GM10248 (cell line): ENCODE measurements at regions not wholly inside any gene's neighbourhood (a gene's known extent, or its start where the extent isn't known, plus 50 kb on each side); places are given as distances from the start of the nearest gene placed in this dataset.

Experiments
- CTCF ChIA-PET: fragments of 300-600 bp; sonication (Branson Sonifier 250); formaldehyde crosslinking; extraction: SDS; loops from one replicate; lab custom pipeline; 2021; ENCODE audit warnings: antibody characterized with exemption; lab: Yijun Ruan, JAX
- POLR2A ChIA-PET: fragments of 350-650 bp; sonication (Branson Sonifier 250); formaldehyde crosslinking; extraction: SDS; loops from one replicate; lab custom pipeline; 2020; ENCODE audit warnings: antibody characterized with exemption; lab: Yijun Ruan, JAX
- DNase-seq: peaks from one replicate; pipeline ENCODE4 v3.0.0; 2012; ENCODE audit errors: extremely low spot score
- TF ChIP-seq, protein P1 (sequence below): IDR thresholded peaks from 2 replicates; pipeline ENCODE4 v1.5.1; 2012; ENCODE audit warnings: mild to moderate bottlenecking, low read depth; ENCODE audit errors: extremely low read depth, missing control alignments, control extremely low read depth

DNA sequence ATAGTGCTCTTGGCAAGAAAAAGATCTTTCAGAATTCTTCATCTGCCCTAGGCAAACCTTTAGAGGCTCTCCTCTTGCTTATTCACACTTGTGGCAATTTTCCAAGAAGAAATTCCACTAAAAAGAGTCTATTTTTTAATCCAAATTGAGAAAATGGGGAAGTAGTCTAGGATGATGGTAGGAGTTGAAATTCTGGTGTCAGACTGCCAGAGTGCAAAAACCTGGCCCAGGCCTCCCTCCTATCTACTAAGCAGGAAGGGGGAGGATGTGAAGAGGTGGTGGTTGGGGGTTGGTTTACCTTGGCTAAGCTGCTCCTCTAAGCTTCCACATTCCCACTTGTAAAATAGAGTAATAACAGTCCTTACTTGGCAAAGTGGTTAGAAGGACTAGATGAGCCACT lies 120.6 kb upstream of the KCNJ15 start:
- ChIA-PET POLR2A (no interaction called here), CTCF (interaction anchor here (1.6 kb wide), 1 partner anchor 215 kb away, joined by 3 read pairs; no protein-coding TSS in a partner anchor)
- TF ChIP-seq, protein P1, sequence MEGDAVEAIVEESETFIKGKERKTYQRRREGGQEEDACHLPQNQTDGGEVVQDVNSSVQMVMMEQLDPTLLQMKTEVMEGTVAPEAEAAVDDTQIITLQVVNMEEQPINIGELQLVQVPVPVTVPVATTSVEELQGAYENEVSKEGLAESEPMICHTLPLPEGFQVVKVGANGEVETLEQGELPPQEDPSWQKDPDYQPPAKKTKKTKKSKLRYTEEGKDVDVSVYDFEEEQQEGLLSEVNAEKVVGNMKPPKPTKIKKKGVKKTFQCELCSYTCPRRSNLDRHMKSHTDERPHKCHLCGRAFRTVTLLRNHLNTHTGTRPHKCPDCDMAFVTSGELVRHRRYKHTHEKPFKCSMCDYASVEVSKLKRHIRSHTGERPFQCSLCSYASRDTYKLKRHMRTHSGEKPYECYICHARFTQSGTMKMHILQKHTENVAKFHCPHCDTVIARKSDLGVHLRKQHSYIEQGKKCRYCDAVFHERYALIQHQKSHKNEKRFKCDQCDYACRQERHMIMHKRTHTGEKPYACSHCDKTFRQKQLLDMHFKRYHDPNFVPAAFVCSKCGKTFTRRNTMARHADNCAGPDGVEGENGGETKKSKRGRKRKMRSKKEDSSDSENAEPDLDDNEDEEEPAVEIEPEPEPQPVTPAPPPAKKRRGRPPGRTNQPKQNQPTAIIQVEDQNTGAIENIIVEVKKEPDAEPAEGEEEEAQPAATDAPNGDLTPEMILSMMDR, result no peak
- no peak for DNase-seq

DNA sequence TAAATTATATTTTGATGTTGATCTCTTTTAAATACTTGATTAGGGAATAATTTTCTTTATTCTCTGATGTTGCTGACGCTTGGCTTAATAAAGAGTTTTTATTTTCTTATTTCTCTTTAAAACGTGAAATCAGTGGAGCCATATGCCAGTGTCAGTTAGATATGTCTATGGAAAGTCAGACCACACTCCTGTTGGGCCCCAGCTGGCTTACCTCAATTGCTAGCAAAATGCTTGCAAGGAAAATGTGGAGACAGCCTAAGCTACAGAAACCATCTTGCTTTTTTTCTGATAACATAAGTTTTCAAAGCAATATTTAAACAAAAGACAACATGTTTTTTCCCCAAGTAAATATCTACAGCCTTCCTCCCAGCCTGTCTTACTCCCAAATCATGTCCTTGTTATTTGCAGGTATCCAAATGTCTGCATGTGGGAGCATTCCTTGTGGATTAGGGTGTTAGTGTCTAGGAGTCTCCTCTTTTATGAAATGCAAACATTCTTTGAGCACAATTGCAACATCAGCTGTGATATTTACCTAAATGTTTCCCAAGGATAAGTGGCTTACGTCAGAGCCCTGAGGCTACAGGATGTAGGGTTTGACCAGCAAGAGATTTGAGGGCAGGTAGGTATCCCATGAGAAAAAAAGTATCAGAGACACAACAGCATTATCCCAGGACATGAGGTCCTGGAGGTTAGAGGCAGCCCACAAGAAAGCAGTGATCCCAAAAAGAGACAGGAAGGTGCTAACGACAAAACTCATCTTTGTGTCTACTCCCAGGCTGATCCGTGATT lies 117.2 kb upstream of the KCNJ15 start:
- no peak for DNase-seq
- POLR2A ChIA-PET, result no interaction called here
- CTCF ChIA-PET, result interaction anchor here (2.3 kb wide), 1 partner anchor 13 kb away, joined by 8 read pairs; no protein-coding TSS in a partner anchor
- TF ChIP-seq, protein P1, result no peak

GRCh38 chr21:38140207-38140903 lies 116.4 kb upstream of the KCNJ15 start:
- no peak for DNase-seq
- ChIA-PET CTCF (interaction anchor here (2.3 kb wide), 1 partner anchor 14 kb away, joined by 8 read pairs; no protein-coding TSS in a partner anchor), POLR2A (no interaction called here)
- TF ChIP-seq, protein P1, result no peak

- no peak for DNase-seq
- ChIA-PET POLR2A (no interaction called here), CTCF (no interaction called here)
- TF ChIP-seq, protein P1, result no peak
Observed at GRCh38 chr21:38142224-38142623, 114.6 kb upstream of the KCNJ15 start.

DNA sequence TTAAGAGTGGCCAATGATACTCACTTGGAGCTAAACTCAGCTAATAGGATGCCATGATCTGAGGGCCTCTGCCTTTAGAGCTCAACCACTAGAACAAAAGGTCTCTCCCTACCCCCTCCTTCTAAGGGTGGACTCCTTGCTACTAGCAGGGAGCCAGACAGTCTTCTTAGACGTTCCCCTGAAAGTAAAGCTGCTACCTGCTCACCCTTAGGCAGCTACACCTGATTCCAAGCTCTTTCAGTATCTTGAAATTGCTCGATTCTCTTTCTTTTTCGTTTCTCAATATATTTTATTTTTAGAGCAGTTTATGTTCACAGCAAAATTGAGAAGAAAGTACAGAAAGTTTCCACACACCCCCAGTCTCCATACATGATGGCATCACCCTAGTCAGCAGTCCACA lies 112.6 kb upstream of the KCNJ15 start:
- POLR2A ChIA-PET, result no interaction called here
- CTCF ChIA-PET, result interaction anchor here (1.0 to 1.5 kb wide), 3 partner anchors 18 to 211 kb away, joined by 3 to 6 read pairs (median 4); no protein-coding TSS in a partner anchor
- no peak for DNase-seq
- TF ChIP-seq, protein P1, result no peak

DNA sequence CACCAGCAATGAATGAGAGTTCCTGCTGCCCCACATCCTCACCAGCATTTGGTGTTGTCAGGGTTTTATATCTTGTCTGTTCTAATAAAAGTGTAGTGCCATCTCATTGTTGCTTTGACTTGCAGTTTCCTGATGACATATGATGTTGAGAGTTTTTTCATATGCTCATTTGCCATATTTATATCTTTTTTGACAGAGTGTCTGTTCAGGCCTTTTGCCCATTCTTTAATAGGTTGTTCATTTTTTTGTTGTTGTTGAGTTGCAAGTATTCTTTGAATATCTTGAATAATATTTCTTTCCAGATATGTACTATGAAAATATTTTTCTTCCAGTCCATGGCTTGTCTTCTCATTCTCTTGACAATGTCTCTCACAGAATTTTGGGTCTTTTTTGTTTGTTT lies 111.7 kb upstream of the KCNJ15 start:
- DNase-seq, result no peak
- ChIA-PET CTCF (no interaction called here), POLR2A (no interaction called here)
- TF ChIP-seq, protein P1, result no peak
